Mesenteric fat pad (tissue), 1 donor: ENCODE measurements at regions not wholly inside any gene's neighbourhood (a gene's known extent, or its start where the extent isn't known, plus 50 kb on each side); places are given as distances from the start of the nearest gene placed in this dataset.

ENCODE experiments used
- DNase-seq: peaks from one replicate; pipeline ENCODE4 v3.0.0-alpha.2; 2020; ENCODE audit warnings: low spot score
- donor health status: DM: yes; HTN: yes; CAD: no.

DNA sequence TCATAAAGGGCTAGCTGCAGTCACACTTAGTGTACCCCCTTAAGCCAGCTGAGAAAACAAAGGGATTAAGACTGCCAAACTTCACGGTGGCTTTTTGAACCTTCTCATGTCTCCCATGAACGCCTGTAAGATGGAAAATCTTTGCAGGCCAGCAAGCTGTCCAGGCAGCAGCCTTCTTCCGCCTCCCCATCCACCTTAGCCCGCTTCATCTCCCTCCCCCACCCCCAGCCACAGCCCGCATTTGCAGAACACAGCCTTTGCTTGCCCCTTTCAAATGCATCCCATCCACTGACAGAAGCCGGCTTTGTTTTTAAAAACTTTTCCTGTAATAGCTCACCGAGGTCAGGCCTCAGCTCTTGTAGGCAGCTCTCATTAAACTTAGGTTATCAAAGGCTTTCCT lies 113.8 kb upstream of the FAM9B start:
- DNase-seq: no peak

DNA sequence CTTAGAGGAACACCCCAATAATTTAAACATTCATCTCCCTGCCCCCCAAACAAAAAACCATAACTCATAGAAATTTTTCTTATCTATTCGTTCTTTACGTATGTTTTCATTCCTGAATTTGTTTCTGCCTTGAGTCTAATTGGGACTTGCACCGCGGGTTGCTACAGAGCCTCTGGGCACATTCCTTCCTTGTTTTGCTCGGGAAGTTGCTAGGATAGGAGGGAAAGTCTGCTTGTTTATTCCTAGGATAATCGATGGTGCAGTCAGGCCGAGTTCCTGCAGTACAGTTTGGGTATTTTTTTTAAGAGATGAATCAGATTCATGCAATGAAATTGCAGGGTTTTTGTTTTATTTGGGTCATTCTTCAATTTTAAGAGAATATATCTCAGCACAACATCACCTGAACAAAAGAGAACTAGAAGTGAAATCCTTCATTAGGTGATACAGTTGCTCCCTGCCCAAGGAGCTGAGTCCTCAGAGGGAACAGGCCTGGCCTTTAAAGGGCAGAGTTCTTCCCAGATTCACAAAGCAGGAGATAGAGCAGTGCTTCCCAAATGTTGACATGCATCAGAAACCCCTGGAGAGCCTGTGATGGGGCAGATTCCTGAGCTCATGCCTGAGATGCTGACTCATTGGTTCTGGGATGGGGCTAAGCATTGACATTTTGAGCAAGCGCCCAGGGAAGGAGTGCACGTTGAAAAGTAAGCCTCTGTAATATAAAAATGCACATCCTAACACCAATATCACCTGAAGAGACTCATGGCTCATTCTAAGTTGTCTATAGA lies 114.9 kb upstream of the FAM9B start:
- no peak for DNase-seq

DNA sequence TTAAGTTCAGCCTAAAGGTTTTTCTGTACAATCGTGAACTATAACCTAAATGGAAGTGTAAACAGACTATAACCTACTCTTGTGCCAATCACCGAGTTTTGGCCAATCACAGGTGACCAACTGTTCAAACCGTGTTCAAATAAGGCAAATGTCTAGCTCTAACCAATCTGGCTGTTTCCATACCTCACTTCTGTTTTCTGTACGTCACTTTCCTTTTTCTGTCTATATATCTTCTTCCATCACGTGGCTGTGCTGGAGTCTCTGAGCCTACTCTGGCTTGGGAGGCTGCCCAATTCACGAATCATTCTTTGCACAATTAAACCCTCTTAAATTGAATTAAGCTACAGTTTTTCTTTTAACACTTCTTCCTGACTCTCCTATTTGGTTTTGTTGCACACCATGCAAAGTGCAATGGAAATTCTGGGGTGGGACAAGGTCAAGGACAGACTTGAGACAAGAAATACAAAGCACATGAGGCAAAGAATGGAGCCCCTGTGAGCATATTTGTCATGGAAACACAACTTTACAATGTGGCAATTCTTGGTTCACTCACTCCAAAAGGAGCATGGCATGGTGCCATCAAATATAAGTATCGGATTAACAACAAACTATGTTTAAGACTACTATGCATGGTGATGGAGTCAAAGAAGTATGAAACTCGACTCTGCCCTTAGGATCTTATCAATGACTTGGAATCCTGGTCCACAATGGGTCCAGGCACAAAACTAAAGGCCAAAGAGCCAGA lies 115.7 kb upstream of the FAM9B start:
- DNase-seq: no peak

DNA sequence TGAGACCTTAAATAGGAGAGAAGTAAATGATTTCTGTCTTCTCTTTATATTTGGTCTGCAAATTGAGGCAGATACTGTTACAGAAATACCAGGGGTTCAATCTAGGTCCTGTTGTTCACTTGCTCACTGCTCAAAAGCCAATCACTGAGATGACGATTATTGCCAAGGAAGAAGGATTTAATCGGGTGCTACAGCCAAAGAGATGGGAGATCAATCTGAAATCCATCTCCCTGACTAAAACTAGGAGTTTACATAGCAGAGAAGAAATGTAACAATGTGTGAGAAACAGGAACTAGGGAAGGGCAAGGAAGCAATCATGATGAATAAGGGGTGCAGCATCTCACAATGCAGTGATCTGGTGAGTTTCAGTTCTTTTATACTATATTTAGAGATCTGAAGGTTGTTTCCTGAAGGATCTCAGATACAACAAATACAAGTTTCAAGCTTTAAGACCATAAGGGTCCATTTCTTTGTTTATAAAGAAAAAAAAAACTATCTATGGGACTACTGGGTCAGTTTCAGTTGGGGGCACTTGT lies 117.9 kb upstream of the FAM9B start:
- DNase-seq: no peak

DNA sequence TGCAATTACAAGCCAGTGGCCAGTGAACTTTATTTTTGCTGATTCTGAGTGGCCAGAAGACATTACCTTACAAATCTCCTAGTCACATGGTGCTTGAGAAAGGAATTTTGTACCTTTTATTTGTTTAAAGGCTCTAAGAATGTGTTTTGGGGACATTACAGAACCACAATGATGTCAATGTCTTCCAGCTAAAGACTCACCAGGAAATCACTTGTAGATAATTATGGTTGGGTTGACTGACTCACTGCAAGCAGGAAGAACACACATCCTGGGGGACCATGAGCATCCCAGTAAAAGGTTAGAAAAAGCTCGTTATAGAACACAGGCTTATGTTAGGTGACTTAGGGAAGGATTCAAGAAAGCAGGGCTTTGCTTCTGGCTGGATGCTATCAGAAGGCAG lies 119.4 kb upstream of the FAM9B start:
- DNase-seq: no peak

DNA sequence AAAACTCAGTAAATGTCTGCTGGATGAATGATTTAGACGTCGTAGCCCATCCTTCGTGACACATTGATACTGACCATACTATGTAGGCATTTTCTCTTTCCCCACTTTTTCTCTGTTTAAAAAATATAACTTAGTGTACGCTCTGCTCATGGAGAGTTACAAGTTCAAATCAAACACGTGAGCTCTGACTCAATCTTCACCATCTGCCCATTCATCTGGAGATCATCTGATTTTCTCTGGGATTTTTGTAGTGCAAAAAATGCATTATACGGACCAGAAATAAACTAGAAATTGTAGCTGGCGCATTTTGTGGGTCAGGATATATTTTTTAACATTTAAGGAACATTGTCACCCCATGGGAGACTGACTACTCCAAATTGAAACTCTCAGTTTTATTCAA lies 124.7 kb upstream of the FAM9B start:
- no peak for DNase-seq

DNA sequence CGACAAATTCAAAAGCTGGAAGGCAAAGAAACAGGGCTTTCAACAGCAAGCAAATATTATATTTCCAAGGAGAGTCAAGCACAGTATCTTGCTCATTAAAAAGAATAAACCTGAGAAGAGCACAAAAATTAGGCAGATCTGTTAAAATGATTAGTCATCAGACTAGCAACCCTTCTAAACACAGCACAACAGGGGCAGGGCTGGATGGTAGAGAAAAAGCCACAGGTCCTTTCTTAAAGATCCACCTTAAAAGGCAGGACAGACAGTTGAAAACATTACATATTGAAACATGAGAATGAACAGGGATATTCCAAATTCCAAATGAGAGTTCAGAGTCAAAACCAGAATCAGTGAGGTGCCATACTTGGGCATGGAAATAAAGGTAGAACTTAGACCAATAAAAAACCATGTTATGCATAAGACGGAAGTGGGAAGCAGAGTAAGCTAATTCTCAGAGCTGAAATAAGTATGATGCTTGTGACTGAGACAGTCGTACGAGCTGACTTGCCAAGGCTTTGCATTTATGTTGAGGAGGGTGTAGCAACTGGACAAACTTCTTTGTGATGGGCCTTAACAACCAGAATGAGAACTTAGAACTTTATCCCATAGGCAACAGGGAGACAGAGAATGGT lies 126.9 kb upstream of the FAM9B start:
- DNase-seq: no peak

DNA sequence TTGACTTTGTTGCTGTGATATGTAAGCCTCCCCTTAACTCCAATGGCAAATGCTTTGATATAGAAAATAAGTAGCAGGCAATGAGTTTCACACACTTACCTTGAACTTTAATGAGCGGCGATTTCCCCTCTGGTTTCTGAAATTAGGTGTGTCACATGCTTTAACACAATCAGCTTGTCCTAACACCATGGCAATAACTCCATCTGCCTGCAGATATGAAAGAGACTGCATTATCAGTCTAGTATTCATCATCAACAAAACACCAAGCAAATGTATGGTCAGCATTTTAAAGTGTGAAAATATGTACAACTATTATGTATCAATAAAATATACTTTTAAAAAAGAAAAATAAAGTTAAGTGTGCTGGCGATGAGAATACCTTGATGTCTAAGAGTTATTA lies 128.8 kb upstream of the FAM9B start:
- DNase-seq: no peak

DNA sequence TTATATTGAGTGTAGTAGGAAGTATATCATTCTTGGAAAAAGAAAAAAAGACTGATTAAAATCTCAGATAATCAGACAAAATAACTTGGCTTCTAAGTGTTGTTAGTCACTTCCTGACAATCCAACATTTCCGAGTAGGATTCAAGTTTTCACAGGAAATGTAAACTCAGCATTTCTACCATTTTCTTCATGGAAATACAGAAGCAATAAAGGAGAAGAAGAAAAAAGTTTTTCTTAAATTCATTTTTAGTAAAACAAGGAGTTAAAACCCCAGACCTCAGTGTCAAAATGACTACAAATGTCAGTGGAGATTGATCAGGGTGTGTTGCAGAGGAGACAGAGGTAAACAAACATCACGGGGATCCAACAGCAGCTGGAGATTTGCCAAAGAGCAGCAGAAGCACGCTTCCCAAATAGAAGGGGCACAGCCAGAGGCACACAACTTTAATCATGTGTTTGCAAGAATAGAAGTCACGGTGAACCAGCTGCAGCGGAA lies 129.3 kb upstream of the FAM9B start:
- DNase-seq: no peak

DNA sequence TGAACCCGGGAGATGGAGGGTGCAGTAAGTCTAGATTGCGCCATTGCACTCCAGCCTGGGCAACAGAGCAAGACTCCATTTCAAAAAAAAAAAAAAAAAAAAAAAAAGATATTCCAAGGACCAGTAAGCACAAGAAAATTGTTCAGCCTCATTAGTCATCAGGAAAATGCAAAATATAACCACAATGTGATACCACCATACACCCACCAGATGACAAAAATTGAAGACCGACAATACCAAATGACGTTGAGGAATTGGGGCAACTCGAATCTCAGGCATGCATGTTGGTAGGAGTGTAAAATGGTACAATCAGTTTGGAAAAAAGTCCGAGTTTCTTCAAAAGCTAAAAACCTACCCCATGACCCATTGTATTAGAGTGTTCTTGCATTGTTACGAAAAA lies 130.2 kb upstream of the FAM9B start:
- no peak for DNase-seq

DNA sequence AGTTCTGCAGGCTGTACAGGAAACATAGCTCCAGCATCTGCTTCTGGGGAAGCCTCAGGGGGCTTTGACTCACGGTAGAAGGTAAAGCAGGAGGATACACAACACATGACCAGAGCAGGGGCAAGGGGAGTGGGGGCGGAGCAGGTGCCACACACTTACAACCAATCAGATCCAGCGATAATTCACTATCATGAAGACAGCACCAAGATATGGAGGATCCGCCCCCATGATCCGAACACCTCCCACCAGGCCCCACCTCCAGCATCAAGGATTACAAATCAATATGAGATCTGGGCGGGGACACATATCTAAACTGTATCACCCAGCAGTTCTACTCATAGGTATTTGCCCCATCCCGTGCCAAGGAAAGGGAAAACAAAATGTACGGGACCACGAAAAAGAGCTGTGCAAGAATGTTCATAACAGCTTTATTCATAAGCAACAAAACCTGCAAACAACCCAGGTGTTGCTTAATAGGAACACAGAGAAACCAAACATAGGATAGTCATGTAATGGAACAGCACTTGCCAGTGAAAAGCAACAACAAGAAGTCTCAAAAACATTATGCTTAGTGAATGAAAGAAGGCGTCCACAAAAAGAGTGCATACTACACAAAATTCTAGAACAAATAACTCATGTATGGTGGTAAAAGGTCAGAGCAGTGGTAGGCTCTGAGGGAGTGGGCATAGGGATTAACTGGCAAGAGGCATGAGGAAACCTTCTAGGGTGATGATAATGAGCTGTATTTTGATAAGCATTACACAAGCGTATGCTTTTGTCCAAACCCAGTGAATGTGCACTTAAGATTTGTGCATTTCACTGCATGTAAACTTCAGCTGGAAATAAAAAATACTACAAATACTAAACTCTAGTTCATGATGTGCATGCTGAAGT lies 130.9 kb upstream of the FAM9B start:
- DNase-seq: no peak

DNA sequence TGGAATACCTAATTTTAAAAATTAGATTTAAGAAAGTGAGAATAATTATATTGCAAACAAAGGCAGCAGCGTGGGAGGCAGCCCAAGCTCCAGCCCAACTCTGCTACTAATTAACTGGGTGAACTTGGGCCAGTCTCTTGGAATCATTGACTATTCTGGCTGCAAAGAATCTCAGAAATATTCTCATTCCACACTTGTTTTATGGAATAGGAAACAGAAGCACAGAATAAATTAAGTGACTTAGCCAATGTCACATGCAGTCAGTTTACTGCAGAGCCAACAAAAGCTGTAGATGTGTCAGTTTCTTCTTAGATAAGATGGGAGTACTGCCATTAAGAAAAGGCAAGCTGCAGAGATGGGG lies 132.6 kb upstream of the FAM9B start:
- no peak for DNase-seq

DNA sequence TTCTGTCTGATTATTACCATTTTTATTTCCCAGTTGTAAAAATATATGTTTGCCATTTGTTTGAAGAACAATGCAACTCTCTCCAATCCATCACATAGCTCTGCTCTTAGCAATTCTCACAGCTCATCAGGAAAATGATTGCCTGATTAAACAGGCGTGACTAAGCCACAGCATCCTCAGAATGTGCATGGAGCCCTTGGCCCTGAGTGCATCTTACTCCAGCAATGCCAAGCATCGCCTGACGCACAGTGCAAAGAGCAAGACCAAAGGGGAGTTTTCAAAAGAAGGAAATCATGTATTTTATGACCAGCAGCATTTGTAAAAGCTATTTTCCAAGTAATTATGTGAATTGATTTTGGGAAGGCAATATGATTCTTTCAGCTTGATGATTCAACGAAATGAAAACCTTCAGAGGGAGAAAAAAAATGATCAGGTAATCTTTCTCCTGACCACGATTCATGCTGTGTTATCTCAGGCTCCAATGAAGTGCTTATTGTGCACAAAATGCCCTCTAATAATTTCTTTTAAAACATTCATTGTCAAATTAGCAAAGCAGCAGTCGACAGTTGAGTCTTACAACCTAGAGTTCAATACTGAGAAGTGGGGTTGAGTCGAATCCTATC lies 138.0 kb upstream of the FAM9B start:
- DNase-seq: no peak

DNA sequence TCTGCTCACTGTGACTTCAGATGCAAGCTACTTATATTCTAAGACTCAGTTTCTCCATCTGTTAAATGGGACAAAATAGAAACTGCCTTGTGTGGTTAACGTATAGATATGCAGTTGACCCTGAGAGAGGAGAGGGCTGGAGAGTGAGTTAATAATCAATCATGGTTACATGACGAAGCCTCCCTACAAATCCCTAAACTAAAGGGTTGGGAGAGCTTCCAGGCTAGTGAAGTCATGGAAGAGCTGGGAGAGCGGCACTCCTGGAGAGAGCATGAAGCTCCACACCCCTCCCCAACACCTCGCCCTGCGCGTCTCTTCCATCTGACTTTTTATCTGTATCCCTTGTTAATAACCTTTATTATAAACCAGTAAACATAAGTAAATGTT lies 138.5 kb upstream of the FAM9B start:
- no peak for DNase-seq

DNA sequence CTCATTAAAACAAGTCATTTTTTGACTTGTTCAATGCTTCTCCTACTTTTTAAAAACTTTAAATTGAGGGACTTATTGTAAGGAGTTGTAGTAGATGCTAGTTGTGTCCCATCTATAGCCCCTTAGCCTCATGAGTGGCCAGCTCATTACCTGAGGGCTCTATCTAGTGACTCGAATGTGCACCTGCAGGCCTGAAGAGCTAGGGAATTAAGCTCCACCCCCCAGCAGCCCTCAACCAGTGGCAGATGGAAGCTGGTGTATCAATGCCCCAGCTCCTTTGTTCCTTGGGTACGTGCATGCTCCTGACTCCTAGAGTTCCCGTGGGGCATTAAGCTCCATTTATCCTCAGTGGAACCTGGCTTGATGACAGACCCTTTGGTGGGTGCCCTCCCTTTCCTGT lies 146.7 kb upstream of the FAM9B start:
- no peak for DNase-seq

DNA sequence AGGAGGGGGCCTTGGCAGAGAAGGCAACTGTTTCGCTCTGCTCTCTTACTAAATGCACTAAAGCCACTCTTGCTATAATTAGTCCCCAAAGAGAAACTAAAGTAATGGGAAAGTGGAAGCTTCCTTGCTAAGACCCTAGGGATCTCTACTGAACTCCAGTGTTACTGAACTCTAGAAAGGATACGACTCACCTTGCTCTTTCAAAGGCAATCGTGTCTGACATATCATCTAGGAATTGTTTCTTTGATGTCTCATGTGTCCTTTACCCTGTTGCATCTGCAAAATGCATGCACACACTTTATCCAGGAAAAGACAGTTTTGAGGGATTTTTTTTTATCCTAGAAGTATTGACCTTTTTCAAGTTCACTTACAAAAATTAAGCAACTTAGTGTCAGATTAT lies 148.1 kb upstream of the FAM9B start:
- no peak for DNase-seq

DNA sequence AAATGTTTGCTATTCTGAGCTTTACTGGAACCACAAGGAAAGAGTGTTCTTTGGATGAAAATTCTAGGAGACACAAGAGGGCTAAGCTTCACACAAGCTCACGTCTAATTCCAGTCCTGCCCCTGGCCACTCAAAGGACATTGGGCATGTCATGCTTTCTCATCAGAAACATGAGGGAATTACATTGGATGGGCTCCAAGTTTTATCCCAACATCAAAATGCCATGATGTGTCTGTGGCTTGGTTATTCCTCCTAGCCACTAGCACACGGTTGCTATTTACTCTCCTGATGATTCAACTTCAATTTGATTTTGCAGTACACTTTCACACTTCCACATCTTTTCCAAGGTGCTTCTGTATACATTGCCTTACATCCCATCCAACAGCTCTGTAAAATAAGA lies 149.6 kb upstream of the FAM9B start:
- DNase-seq: no peak

DNA sequence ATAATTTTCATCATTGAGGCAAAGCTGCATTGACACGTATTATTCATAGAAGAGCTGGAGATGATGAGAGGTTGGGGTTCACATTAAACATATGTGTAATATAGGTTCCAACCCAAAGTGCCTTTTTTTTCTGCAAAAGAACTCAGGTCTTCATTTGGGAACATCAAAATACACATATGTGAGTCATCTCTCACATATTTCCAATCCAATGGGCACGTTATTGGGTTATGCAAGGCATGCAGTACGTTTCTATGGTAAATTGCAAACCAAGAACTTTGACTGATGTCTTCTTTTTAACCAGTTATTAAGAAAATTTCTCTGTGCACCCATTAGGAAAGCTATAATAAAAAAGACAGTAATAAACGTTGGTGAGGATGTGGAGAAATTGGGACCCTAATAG lies 150.3 kb upstream of the FAM9B start:
- DNase-seq: no peak

DNA sequence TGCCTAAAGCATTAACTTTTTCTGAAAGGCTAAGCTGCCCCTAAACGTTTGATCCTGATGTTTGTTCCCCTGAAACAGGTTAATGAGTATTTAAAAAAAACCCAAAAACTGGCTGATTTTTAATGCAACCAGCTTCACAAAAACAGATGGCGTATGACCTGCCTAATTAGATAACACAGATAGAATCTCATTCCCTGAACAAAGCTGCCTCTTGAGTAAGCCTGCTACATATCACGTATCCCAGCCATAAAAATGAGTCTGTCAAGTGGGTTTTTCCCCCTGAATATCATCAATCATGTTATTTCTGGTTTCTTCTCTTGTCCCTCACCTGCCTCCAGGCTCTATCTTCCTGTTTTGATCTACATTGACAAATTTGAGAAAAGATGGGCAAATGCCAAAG lies 154.2 kb upstream of the FAM9B start:
- no peak for DNase-seq

DNA sequence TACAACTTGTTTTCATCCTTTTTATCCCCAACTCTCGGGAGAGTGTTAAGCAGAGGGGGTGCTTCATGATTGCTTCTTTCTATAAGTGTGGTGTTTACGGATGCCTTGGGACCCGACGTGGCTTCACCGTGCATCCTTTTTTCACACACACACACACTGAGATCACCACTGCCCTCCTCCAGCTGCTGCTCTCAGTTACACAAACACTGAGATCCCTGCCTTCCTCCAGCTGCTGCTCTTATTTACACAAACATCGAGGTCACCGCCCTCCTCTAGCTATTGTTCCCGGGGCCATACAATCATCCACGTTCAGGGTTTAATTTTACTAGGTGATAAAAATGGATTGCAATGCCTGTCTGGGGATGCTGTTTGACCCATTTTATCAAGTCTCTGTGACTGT lies 155.4 kb upstream of the FAM9B start:
- no peak for DNase-seq

DNA sequence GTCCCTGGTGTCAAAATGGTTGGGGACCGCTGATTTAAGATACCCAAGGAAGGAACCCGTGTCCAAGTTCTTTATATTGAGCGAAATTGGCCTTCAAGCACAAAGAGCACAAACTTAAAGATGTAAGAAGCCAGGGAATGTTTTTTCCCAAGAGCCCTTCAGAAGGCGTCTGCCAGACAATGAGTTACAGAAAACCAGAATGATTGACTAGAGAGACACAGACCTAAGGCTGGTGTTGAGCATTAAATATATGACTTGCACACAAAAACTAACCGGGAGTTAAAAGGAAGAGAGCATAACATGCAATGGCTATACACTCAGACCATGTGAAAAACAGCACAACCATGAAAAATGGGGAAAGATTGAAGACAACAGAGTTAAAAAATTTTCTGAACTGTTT lies 157.5 kb upstream of the FAM9B start:
- no peak for DNase-seq
